OCI-LY7 (cell line): ENCODE measurements at regions not wholly inside any gene's neighbourhood (a gene's known extent, or its start where the extent isn't known, plus 50 kb on each side); places are given as distances from the start of the nearest gene placed in this dataset.

Experiments
- BruUV-seq: library from RNA; stranded (reverse); fragments of 400-500 nt; replicated peaks from 2 replicates; lab custom pipeline; 2021; lab: Mats Ljungman, UMichigan
- CTCF ChIA-PET: fragments of 300-600 bp; sonication (Branson Sonifier 250); formaldehyde crosslinking; loops from one replicate; lab custom pipeline; 2022; ENCODE audit warnings: antibody characterized with exemption; ENCODE audit not compliant: unreplicated experiment; lab: Charles Lee
- POLR2A ChIA-PET: fragments of 300-600 bp; sonication (Branson Sonifier 250); formaldehyde crosslinking; loops from one replicate; lab custom pipeline; 2022; ENCODE audit warnings: antibody characterized with exemption; lab: Charles Lee
- DNase-seq: peaks from one replicate; pipeline ENCODE4 v3.0.0-alpha.2; 2015; ENCODE audit warnings: low spot score
- H2AFZ ChIP-seq: fragments of 200-600 bp; sonication (generic), shearing (Covaris generic); 2 replicates; pipeline ENCODE4 v1.6.1; 2014; ENCODE audit warnings: mild to moderate bottlenecking, antibody characterized with exemption, low read length, moderate library complexity
- H3K27ac ChIP-seq: fragments of 200-600 bp; sonication (generic); 2 replicates; pipeline ENCODE4 v1.5.1; 2014; ENCODE audit warnings: mixed run types, low read depth, mild to moderate bottlenecking, moderate library complexity, low read length, inconsistent platforms; ENCODE audit not compliant: poor library complexity, severe bottlenecking
- H3K36me3 ChIP-seq: fragments of 200-600 bp; sonication (generic); 2 replicates; pipeline ENCODE4 v1.6.1; 2014; ENCODE audit warnings: mild to moderate bottlenecking, antibody characterized with exemption, low read length, moderate library complexity, mixed read lengths; ENCODE audit not compliant: insufficient read depth
- H3K4me1 ChIP-seq: fragments of 200-600 bp; sonication (generic); 2 replicates; pipeline ENCODE4 v1.5.1; 2014; ENCODE audit warnings: mild to moderate bottlenecking, low read length; ENCODE audit not compliant: insufficient read depth, poor library complexity, severe bottlenecking
- H3K4me2 ChIP-seq: fragments of 200-600 bp; sonication (generic); 2 replicates; pipeline ENCODE4 v1.6.1; 2014; ENCODE audit warnings: mild to moderate bottlenecking, low read length
- H3K4me3 ChIP-seq: fragments of 200-600 bp; sonication (generic); 2 replicates; pipeline ENCODE4 v1.5.1; 2014; ENCODE audit warnings: mild to moderate bottlenecking, low read depth, low read length; ENCODE audit not compliant: poor library complexity, severe bottlenecking
- H3K79me2 ChIP-seq: fragments of 200-600 bp; sonication (generic); 2 replicates; pipeline ENCODE4 v1.6.1; 2016; ENCODE audit warnings: low read depth, mild to moderate bottlenecking, low read length, moderate library complexity, mixed read lengths; ENCODE audit not compliant: insufficient read depth
- H3K9me2 ChIP-seq: fragments of 200-600 bp; sonication (generic); 2 replicates; pipeline ENCODE4 v1.6.1; 2016; ENCODE audit warnings: mild to moderate bottlenecking, low read length, mixed read lengths; ENCODE audit not compliant: insufficient read depth
- H3K9me3 ChIP-seq: fragments of 200-600 bp; sonication (generic); 2 replicates; pipeline ENCODE4 v1.6.1; 2014; ENCODE audit warnings: mild to moderate bottlenecking, mixed run types, low read length, mixed read lengths
- H4K20me1 ChIP-seq: fragments of 200-600 bp; sonication (generic); 2 replicates; pipeline ENCODE4 v1.6.1; 2014; ENCODE audit warnings: mild to moderate bottlenecking, antibody characterized with exemption, low read length, moderate library complexity, mixed read lengths; ENCODE audit not compliant: insufficient read depth
- EZH2phosphoT487 ChIP-seq: fragments of 200-600 bp; sonication (generic); IDR thresholded peaks from 2 replicates; pipeline ENCODE4 v1.6.1; 2018; ENCODE audit warnings: low read depth, borderline replicate concordance, mild to moderate bottlenecking, mixed run types, antibody characterized with exemption, low read length, moderate library complexity, mixed read lengths
- intact Hi-C: fragments of 100-400 bp; cut with micrococcal nuclease; formaldehyde crosslinking; loops from one replicate; pipeline ENCODE4 v1.10.0; 2022; ENCODE audit not compliant: unreplicated experiment
- TF ChIP-seq, protein P1 (sequence below): fragments of 200-600 bp; sonication (generic); conservative IDR thresholded peaks from 2 replicates; pipeline ENCODE4 v1.5.1; 2014; ENCODE audit warnings: mild to moderate bottlenecking, antibody characterized with exemption, low read length, moderate library complexity, mixed read lengths

DNA sequence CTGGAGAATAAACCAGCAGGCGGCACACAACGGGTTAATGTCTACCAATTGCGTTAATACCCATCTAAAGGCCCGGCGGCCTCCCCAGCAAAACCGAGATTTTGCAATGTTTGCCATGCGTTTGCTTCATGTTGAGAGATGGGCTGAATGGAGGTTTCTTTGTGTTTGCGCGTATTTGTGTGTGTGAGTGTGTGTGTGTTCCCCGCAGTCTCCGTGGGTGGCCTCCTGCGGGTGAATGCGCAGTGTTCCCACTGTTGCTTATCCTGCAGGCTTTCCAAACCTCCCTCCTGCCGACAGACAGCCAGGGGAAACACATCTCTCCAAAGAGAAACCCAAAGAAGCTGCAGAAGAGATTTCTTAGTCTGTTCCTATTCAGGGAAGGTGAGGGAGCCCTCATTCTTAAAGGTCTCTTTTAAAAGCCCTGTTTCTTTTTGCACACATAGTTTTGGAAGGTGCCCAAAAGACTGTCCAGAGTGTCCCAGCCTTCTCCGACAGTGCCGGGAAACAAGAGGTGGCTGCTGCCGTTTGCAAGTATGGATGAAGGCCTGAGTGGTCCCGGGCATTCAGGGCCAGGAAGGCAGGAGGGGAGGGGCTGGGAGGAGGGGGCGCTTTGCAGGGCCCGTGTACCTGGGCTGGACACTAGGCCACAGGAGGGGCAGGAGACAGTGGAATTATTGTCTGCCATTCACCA is 103.8 kb upstream of the ERCC6L2 start:
- no peak for TF ChIP-seq EZH2phosphoT487
- TF ChIP-seq, protein P1, sequence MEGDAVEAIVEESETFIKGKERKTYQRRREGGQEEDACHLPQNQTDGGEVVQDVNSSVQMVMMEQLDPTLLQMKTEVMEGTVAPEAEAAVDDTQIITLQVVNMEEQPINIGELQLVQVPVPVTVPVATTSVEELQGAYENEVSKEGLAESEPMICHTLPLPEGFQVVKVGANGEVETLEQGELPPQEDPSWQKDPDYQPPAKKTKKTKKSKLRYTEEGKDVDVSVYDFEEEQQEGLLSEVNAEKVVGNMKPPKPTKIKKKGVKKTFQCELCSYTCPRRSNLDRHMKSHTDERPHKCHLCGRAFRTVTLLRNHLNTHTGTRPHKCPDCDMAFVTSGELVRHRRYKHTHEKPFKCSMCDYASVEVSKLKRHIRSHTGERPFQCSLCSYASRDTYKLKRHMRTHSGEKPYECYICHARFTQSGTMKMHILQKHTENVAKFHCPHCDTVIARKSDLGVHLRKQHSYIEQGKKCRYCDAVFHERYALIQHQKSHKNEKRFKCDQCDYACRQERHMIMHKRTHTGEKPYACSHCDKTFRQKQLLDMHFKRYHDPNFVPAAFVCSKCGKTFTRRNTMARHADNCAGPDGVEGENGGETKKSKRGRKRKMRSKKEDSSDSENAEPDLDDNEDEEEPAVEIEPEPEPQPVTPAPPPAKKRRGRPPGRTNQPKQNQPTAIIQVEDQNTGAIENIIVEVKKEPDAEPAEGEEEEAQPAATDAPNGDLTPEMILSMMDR = no peak
- Histone ChIP-seq H3K9me3 (no peaks in the 10 kb centered on the region), H3K4me2 (no peak overlapping the region), H3K9me2 (no peaks in the 10 kb centered on the region), H3K27ac (no peak overlapping the region), H3K36me3 (no peaks in the 10 kb centered on the region), H2AFZ (no peak overlapping the region), H4K20me1 (no peaks in the 10 kb centered on the region), H3K4me1 (no peaks in the 10 kb centered on the region), H3K79me2 (no peaks in the 10 kb centered on the region), H3K4me3 (no peak overlapping the region)
- no peak for DNase-seq
- BruUV-seq = no TSS peak
- CTCF ChIA-PET = no interaction called here
- intact Hi-C loops = no loop called here
- POLR2A ChIA-PET = no interaction called here

DNA sequence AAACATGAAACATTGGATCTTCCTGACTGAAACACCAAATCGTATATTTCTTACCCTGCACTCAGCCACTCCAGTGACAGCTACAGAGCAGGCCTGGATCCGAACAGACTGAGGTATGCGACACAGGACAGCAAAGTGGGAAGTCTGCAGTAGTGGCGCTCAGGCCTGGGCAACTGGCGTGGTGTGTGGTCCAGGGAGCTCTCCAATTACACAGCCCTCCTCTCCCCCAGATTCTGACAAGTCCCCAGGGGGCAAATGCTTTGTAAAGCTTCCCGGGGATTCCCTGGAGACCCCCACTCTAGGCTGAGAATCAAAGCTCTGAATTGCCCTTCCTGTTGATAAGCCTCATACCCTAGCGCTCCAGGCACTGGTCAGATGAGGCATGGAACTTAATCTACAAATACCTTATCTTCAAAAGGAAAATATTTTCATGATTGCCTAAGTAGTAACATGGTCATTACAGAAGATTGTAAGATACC is 104.8 kb upstream of the ERCC6L2 start:
- Histone ChIP-seq H2AFZ (no peak overlapping the region), H3K36me3 (no peaks in the 10 kb centered on the region), H3K4me2 (no peak overlapping the region), H4K20me1 (no peaks in the 10 kb centered on the region), H3K79me2 (no peaks in the 10 kb centered on the region), H3K4me1 (no peaks in the 10 kb centered on the region), H3K27ac (no peak overlapping the region), H3K9me3 (no peaks in the 10 kb centered on the region), H3K9me2 (no peaks in the 10 kb centered on the region), H3K4me3 (no peak overlapping the region)
- no peak for DNase-seq
- CTCF ChIA-PET = no interaction called here
- POLR2A ChIA-PET = no interaction called here
- BruUV-seq = no TSS peak
- TF ChIP-seq, protein P1 = no peak
- TF ChIP-seq EZH2phosphoT487 = no peak
- intact Hi-C loops = no loop called here

DNA sequence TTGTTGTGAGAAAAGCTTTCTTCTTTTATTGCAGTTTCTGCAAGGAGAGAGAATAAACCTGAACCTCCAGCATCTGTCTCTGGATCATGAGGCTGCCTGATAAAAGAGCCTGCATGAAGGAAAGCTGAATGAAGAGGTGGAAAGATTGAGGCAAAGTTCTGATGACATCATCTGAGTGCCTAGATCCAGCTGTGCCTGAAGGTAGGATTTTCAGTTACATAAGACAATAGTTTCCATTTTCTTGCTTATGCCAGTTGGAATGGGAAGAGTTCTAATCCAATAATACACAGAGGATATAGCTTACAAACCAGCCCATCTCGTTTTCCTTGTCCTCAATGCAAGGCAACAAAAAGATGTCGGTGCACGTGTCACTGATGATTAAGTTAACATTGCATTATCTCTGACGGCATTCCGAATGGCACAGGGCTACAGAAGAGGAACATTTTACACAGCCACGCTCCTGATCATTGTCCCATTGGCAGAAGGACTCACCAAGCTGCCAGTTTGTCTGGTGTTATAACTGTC is 105.5 kb upstream of the ERCC6L2 start:
- Histone ChIP-seq H3K9me3 (no peaks in the 10 kb centered on the region), H3K4me2 (no peak overlapping the region), H4K20me1 (no peaks in the 10 kb centered on the region), H3K4me1 (no peaks in the 10 kb centered on the region), H3K36me3 (no peaks in the 10 kb centered on the region), H3K27ac (no peak overlapping the region), H3K79me2 (no peaks in the 10 kb centered on the region), H3K9me2 (no peaks in the 10 kb centered on the region), H2AFZ (no peak overlapping the region), H3K4me3 (no peak overlapping the region)
- no peak for DNase-seq
- TF ChIP-seq, protein P1 = no peak
- TF ChIP-seq EZH2phosphoT487 = no peak
- CTCF ChIA-PET = no interaction called here
- no TSS peak for BruUV-seq
- POLR2A ChIA-PET = no interaction called here
- intact Hi-C loops = no loop called here
